Thoracic aorta (tissue), 2 donors: ENCODE measurements at regions not wholly inside any gene's neighbourhood (a gene's known extent, or its start where the extent isn't known, plus 50 kb on each side); places are given as distances from the start of the nearest gene placed in this dataset.
"Not testable (repeated sequence)": the region's sequence is repeated elsewhere in the genome, so short reads cannot be mapped to it uniquely, and the experiment has no call there.

Source experiments
- ATAC-seq: fragments of 150-250 bp; one replicate; pipeline ENCODE4 v1.8.0; 2017; ENCODE audit warnings: low read depth; ENCODE audit not compliant: insufficient number of reproducible peaks, low FRiP score
- DNase-seq: peaks from one replicate; pipeline ENCODE4 v3.0.0-alpha.2; 2020; ENCODE audit warnings: low spot score
- H3K27ac ChIP-seq, 2 donors: fragments of 200-600 bp; sonication (generic); 1 replicate in 1 of 2; 2 replicates in 1 of 2; pipeline ENCODE4 v1.5.1; 2016; ENCODE audit warnings: mild to moderate bottlenecking in 2 of 2, moderate library complexity in 2 of 2
- H3K27me3 ChIP-seq: fragments of 200-600 bp; sonication (generic); replicated peaks from 2 replicates; pipeline ENCODE4 v1.6.0; 2016; ENCODE audit warnings: mild to moderate bottlenecking; ENCODE audit not compliant: insufficient read depth
- H3K36me3 ChIP-seq: fragments of 200-600 bp; sonication (generic); one replicate; pipeline ENCODE4 v1.5.1; 2016
- H3K4me1 ChIP-seq, 2 donors: fragments of 200-600 bp; sonication (generic); 1 replicate in 1 of 2; 2 replicates in 1 of 2; pipeline versions ENCODE4 v1.5.1 to v1.6.0; 2016; ENCODE audit warnings: low read depth in 2 of 2, mild to moderate bottlenecking in 1 of 2; ENCODE audit not compliant: control insufficient read depth in 1 of 2
- H3K4me3 ChIP-seq: fragments of 200-600 bp; sonication (generic); 2 replicates; pipeline ENCODE4 v1.5.1; 2016; ENCODE audit warnings: mild to moderate bottlenecking
- H3K9me3 ChIP-seq: fragments of 200-600 bp; sonication (generic); 2 replicates; pipeline ENCODE4 v1.5.1; 2016
- CTCF ChIP-seq: fragments of 200-600 bp; sonication (generic); IDR thresholded peaks from one replicate; pipeline ENCODE4 v1.5.1; 2019; ENCODE audit warnings: antibody characterized with exemption

- no peak for ATAC-seq
- Histone ChIP-seq H3K27me3 (no peaks in the 10 kb centered on the region), H3K9me3 (no peaks in the 10 kb centered on the region), H3K27ac (no peak overlapping the region), H3K4me3 (no peak overlapping the region), H3K4me1 (peaks cover 8 to 12% of the 10 kb centered on the region in 2 donors), H3K36me3 (no peaks in the 10 kb centered on the region)
- DNase-seq: no peak
- TF ChIP-seq CTCF: no peak
Observed at GRCh38 chr17:77841742-77842527, 116.6 kb upstream of the TNRC6C start.

- Histone ChIP-seq H3K36me3 (no peaks in the 10 kb centered on the region), H3K4me1 (peaks cover 8 to 12% of the 10 kb centered on the region in 2 donors), H3K27ac (no peak overlapping the region), H3K4me3 (no peak overlapping the region), H3K27me3 (no peaks in the 10 kb centered on the region), H3K9me3 (no peaks in the 10 kb centered on the region)
- no peak for TF ChIP-seq CTCF
- DNase-seq (no peak), ATAC-seq (no peak)
Observed at GRCh38 chr17:77842528-77843147, 115.9 kb upstream of the TNRC6C start.

DNA sequence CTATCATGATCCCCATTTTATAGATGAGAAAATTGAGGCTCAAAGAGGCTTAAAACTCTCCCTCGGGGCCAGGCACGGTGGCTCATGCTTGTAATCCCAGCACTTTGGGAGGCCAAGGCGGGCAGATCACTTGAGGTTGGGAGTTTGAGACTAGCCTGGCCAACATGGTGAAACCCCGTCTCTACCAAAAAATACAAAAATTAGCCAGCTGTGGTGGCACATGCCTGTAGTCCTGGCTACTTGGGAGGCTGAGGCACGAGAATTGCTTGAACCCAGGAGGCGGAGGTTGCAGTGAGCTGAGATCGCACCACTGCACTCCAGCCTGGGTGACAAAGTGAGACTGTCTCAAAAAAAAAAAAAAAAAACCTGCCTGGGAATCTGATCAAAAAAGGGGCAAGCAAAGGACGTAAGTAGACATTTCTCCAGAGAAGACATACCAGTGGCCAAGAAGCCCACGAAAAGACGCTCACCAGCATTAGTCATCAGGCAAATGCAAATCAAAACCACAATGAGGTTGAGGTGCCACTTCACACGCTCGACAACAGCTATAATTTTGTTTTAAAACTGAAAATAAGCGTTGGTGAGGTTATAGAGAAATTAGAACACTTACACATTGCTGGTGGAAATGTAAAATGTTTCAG, 115.1 kb upstream of the TNRC6C start:
- not testable (repeated sequence) for DNase-seq, ATAC-seq, H3K27me3 ChIP-seq, H3K9me3 ChIP-seq, H3K36me3 ChIP-seq, H3K27ac ChIP-seq, H3K4me3 ChIP-seq
- peaks cover 8 to 12% of the 10 kb centered on the region in 2 donors for H3K4me1 ChIP-seq

DNA sequence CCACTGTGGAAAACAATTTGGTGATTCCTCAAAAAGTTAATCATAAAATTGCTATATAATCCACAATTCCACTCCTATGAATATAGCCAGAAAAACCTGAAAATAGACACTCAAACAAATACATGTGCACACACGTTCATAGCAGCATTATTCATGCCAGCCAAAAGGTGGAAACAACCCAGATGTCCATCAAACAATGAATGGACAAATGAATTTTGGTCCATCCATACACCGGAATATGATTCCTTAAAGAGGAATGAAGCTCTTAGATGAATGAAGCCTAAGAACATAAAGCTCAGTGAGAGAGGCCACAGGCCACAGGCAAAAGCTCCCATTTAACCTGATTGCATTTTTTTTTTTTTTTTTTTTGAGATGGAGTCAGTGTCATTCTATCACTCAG, 114.6 kb upstream of the TNRC6C start:
- no peaks in the 10 kb centered on the region for H3K36me3 ChIP-seq
- TF ChIP-seq CTCF: no peak

GRCh38 chr17:77844681-77845080, 113.8 kb upstream of the TNRC6C start:
- ATAC-seq: no peak
- H3K27me3 ChIP-seq: no peaks in the 10 kb centered on the region
- no peak overlapping the region for H3K4me3 ChIP-seq
- H3K36me3 ChIP-seq: no peaks in the 10 kb centered on the region
- no peaks in the 10 kb centered on the region for H3K9me3 ChIP-seq
- H3K27ac ChIP-seq: no peak overlapping the region
- peaks cover 6 to 12% of the 10 kb centered on the region in 2 donors for H3K4me1 ChIP-seq
- TF ChIP-seq CTCF: no peak
- DNase-seq: no peak

More for the DNA sequence above, 114.6 kb upstream of the TNRC6C start:
- no peak for ATAC-seq
- H3K27me3 ChIP-seq: no peaks in the 10 kb centered on the region
- no peak for DNase-seq
- no peak overlapping the region for H3K4me3 ChIP-seq
- peaks cover 8 to 12% of the 10 kb centered on the region in 2 donors for H3K4me1 ChIP-seq
- H3K9me3 ChIP-seq: no peaks in the 10 kb centered on the region
- H3K27ac ChIP-seq: no peak overlapping the region
